ENCODE measurements at regions not wholly inside any gene's neighbourhood (a gene's known extent, or its start where the extent isn't known, plus 50 kb on each side); places are given as distances from the start of the nearest gene placed in this dataset.

- peak; percentile 39; the same call in 1 of the 3 replicates for ATAC-seq (ENCODE audit: low read depth)
These were observed 70.7 kb upstream of the TAF1L start for GRCh38 chr9:32706004-32706724.

GRCh38 chr9:32706725-32707100 is 71.2 kb upstream of the TAF1L start:
- H3K9me3 ChIP-seq (ENCODE audit: severe bottlenecking) = no peaks in the 10 kb centered on the region
- peaks cover 10% of the 10 kb centered on the region for H3K4me1 ChIP-seq (ENCODE audit: insufficient read depth, poor library complexity, severe bottlenecking)
- no peaks in the 10 kb centered on the region for H3K36me3 ChIP-seq (ENCODE audit: low read depth)
- no peaks in the 10 kb centered on the region for H3K27me3 ChIP-seq (ENCODE audit: insufficient read depth, poor library complexity, severe bottlenecking)
- DNase-seq (ENCODE audit: low spot score) (no peak), ATAC-seq (ENCODE audit: low read depth) (no peak)
- H3K27ac ChIP-seq (ENCODE audit: poor library complexity, severe bottlenecking) = no peak overlapping the region
- TF ChIP-seq CTCF (IDR thresholded peaks at IDR 0.05; ENCODE audit: poor library complexity, severe bottlenecking) = no peak
- no peak overlapping the region for H3K4me3 ChIP-seq (ENCODE audit: severe bottlenecking)

More at GRCh38 chr9:32706004-32706724, 70.7 kb upstream of the TAF1L start:
- peaks cover 10% of the 10 kb centered on the region for H3K4me1 ChIP-seq (ENCODE audit: insufficient read depth, poor library complexity, severe bottlenecking)
- no peaks in the 10 kb centered on the region for H3K27me3 ChIP-seq (ENCODE audit: insufficient read depth, poor library complexity, severe bottlenecking)
- H3K27ac ChIP-seq (ENCODE audit: poor library complexity, severe bottlenecking) = no peak overlapping the region
- H3K9me3 ChIP-seq (ENCODE audit: severe bottlenecking) = no peaks in the 10 kb centered on the region
- H3K4me3 ChIP-seq (ENCODE audit: severe bottlenecking) = no peak overlapping the region
- H3K36me3 ChIP-seq (ENCODE audit: low read depth) = no peaks in the 10 kb centered on the region
- DNase-seq (ENCODE audit: low spot score) = no peak
- TF ChIP-seq CTCF (IDR thresholded peaks at IDR 0.05; ENCODE audit: poor library complexity, severe bottlenecking) = no peak

GRCh38 chr9:32707326-32707725 is 71.9 kb upstream of the TAF1L start:
- Histone ChIP-seq H3K9me3 (ENCODE audit: severe bottlenecking) (no peaks in the 10 kb centered on the region), H3K4me1 (ENCODE audit: insufficient read depth, poor library complexity, severe bottlenecking) (peaks cover 10% of the 10 kb centered on the region), H3K4me3 (ENCODE audit: severe bottlenecking) (no peak overlapping the region), H3K27me3 (ENCODE audit: insufficient read depth, poor library complexity, severe bottlenecking) (no peaks in the 10 kb centered on the region), H3K27ac (ENCODE audit: poor library complexity, severe bottlenecking) (no peak overlapping the region), H3K36me3 (ENCODE audit: low read depth) (no peaks in the 10 kb centered on the region)
- ATAC-seq (ENCODE audit: low read depth) (no peak), DNase-seq (ENCODE audit: low spot score) (no peak)
- TF ChIP-seq CTCF (IDR thresholded peaks at IDR 0.05; ENCODE audit: poor library complexity, severe bottlenecking) = no peak

- ATAC-seq (ENCODE audit: low read depth) = no peak
- Histone ChIP-seq H3K9me3 (ENCODE audit: severe bottlenecking) (no peaks in the 10 kb centered on the region), H3K27ac (ENCODE audit: poor library complexity, severe bottlenecking) (no peak overlapping the region), H3K27me3 (ENCODE audit: insufficient read depth, poor library complexity, severe bottlenecking) (no peaks in the 10 kb centered on the region), H3K4me3 (ENCODE audit: severe bottlenecking) (no peak overlapping the region), H3K36me3 (ENCODE audit: low read depth) (no peaks in the 10 kb centered on the region), H3K4me1 (ENCODE audit: insufficient read depth, poor library complexity, severe bottlenecking) (peaks cover 10% of the 10 kb centered on the region)
- no peak for DNase-seq (ENCODE audit: low spot score)
- TF ChIP-seq CTCF (IDR thresholded peaks at IDR 0.05; ENCODE audit: poor library complexity, severe bottlenecking) = no peak
These were observed 73.1 kb upstream of the TAF1L start for GRCh38 chr9:32708480-32709150.

- H3K9me3 ChIP-seq (ENCODE audit: severe bottlenecking) = no peaks in the 10 kb centered on the region
- TF ChIP-seq CTCF (IDR thresholded peaks at IDR 0.05; ENCODE audit: poor library complexity, severe bottlenecking) = no peak
- no peak overlapping the region for H3K4me3 ChIP-seq (ENCODE audit: severe bottlenecking)
- H3K4me1 ChIP-seq (ENCODE audit: insufficient read depth, poor library complexity, severe bottlenecking) = peaks cover 9% of the 10 kb centered on the region
- H3K27ac ChIP-seq (ENCODE audit: poor library complexity, severe bottlenecking) = no peak overlapping the region
- no peaks in the 10 kb centered on the region for H3K36me3 ChIP-seq (ENCODE audit: low read depth)
- ATAC-seq (ENCODE audit: low read depth) (no peak), DNase-seq (ENCODE audit: low spot score) (no peak)
- no peaks in the 10 kb centered on the region for H3K27me3 ChIP-seq (ENCODE audit: insufficient read depth, poor library complexity, severe bottlenecking)
These were observed 73.5 kb upstream of the TMEM215 start for GRCh38 chr9:32709871-32710270.

All from RWPE2 (cell line).